Upper lobe of right lung (tissue), 1 donor: ENCODE measurements at regions not wholly inside any gene's neighbourhood (a gene's known extent, or its start where the extent isn't known, plus 50 kb on each side); places are given as distances from the start of the nearest gene placed in this dataset.

ENCODE experiments used
- ATAC-seq: fragments of 200-7000 bp; cut with Tn5 transposase; one replicate; pipeline ENCODE4 v1.9.1; 2020; ENCODE audit warnings: mild to moderate bottlenecking, moderate library complexity
- DNase-seq: peaks from one replicate; pipeline ENCODE4 v3.0.0-alpha.2; 2020
- H3K27ac ChIP-seq: fragments of 200-600 bp; one replicate; pipeline ENCODE4 v1.8.0; 2022
- H3K27me3 ChIP-seq: fragments of 200-600 bp; one replicate; pipeline ENCODE4 v1.8.0; 2022; ENCODE audit warnings: mild to moderate bottlenecking
- H3K36me3 ChIP-seq: fragments of 200-600 bp; one replicate; pipeline ENCODE4 v1.8.0; 2022
- H3K4me1 ChIP-seq: fragments of 200-600 bp; one replicate; pipeline ENCODE4 v1.8.0; 2022
- H3K4me3 ChIP-seq: fragments of 200-600 bp; one replicate; pipeline ENCODE4 v1.8.0; 2022; ENCODE audit warnings: mild to moderate bottlenecking
- H3K9me3 ChIP-seq: fragments of 200-600 bp; one replicate; pipeline ENCODE4 v1.8.0; 2022
- intact Hi-C: fragments of 100-400 bp; cut with DNase I; formaldehyde crosslinking; loops from one replicate; pipeline ENCODE4 v1.11.0; 2022
- TF ChIP-seq, protein P1 (sequence below): fragments of 200-600 bp; IDR thresholded peaks from one replicate; pipeline ENCODE4 v1.8.0; 2022; ENCODE audit warnings: antibody characterized with exemption
- donor health status: DM: no; HTN: yes; CAD: no; lungs with severe emphysema.

DNA sequence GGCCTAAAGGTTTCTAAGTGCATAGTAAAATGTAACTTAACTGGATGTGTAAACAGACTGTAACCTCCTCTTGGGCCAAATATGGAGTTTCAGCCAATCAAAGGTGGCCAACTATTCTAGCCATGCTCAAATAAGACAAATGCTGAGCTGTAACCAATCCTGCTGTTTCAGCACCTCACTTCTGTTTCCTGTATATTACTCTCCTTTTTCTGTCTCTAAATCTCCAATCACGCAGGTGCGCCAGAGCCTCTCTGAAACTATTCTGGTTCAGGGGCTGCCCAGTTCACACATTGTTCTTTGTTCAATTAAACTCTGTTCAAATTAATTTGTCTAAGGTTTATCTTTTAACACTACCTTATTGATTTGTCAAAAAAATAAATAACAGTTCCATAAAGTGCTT is 532.7 kb upstream of the DCC start:
- H3K4me3 ChIP-seq = no peak overlapping the region
- H3K9me3 ChIP-seq = no peaks in the 10 kb centered on the region
- ATAC-seq = no peak

DNA sequence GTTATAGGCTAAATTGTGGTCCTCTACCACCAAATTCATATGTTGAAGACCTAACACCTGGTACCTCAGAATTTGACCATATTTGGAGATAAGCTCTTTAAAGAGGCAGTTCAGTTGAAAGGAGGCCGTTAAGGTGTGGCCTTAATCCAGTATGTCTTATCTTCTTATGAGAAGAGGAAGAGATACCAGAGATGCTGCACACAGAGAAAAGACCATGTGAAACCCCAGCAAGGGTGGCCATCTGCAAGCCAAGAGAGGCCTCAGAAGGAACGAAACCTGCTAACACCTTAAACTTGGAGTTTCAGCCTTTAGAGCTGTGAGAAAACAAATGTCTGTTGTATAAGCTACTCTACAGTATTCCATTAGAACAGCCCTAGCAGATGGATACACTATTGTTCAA is 528.1 kb upstream of the DCC start:
- TF ChIP-seq, protein P1, sequence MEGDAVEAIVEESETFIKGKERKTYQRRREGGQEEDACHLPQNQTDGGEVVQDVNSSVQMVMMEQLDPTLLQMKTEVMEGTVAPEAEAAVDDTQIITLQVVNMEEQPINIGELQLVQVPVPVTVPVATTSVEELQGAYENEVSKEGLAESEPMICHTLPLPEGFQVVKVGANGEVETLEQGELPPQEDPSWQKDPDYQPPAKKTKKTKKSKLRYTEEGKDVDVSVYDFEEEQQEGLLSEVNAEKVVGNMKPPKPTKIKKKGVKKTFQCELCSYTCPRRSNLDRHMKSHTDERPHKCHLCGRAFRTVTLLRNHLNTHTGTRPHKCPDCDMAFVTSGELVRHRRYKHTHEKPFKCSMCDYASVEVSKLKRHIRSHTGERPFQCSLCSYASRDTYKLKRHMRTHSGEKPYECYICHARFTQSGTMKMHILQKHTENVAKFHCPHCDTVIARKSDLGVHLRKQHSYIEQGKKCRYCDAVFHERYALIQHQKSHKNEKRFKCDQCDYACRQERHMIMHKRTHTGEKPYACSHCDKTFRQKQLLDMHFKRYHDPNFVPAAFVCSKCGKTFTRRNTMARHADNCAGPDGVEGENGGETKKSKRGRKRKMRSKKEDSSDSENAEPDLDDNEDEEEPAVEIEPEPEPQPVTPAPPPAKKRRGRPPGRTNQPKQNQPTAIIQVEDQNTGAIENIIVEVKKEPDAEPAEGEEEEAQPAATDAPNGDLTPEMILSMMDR = no peak
- Histone ChIP-seq H3K4me3 (no peak overlapping the region), H3K4me1 (no peaks in the 10 kb centered on the region), H3K9me3 (no peaks in the 10 kb centered on the region), H3K27ac (no peak overlapping the region), H3K36me3 (no peaks in the 10 kb centered on the region), H3K27me3 (no peaks in the 10 kb centered on the region)
- DNase-seq = no peak
- no peak for ATAC-seq
- intact Hi-C loops = no loop called here

More for the DNA sequence above, 532.7 kb upstream of the DCC start:
- Histone ChIP-seq H3K36me3 (no peaks in the 10 kb centered on the region), H3K4me1 (no peaks in the 10 kb centered on the region), H3K27ac (no peak overlapping the region), H3K27me3 (no peaks in the 10 kb centered on the region)
- TF ChIP-seq, protein P1 = no peak
- intact Hi-C loops = no loop called here
- no peak for DNase-seq

DNA sequence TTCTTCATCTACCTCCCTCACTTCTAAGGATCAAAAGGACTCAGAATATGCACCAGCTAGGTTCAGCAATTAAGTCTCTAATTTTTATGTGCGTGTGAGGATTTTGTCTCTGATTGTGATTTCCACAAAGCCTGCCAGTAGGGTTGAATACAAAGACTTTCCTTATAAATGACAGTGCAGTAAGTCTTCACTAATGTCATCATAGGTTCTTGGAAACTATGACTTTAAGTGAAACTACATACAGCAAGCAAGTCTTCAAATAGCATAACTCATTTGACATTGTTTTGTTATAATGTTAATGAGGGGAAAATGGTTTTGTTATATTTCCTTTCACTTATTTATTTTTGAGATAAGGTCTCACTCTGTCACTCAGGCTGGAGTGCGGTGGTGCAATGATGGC is 526.3 kb upstream of the DCC start:
- Histone ChIP-seq H3K27ac (no peak overlapping the region), H3K36me3 (no peaks in the 10 kb centered on the region), H3K9me3 (no peaks in the 10 kb centered on the region), H3K4me1 (no peaks in the 10 kb centered on the region), H3K4me3 (no peak overlapping the region), H3K27me3 (no peaks in the 10 kb centered on the region)
- TF ChIP-seq, protein P1 = no peak
- no peak for DNase-seq
- no peak for ATAC-seq
- intact Hi-C loops = no loop called here

DNA sequence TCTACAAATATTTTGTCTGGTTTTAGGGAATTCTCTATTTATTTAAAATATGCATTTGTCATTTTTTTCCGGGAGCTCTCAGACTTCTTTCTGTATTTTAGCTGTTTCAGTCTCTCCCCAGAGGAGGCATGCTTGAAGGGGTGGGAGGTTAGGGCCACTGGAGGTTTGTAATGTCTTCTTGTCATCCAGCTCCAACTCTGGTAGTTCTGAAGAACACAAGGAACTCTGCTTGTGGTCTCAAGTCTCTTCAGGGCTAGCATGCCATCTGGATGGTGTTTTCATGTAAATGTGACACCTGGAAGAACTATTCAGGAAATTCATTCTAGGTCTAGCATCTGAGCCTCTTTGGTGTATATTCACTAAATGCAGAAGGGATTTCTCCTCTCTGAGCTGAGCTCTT is 518.4 kb upstream of the DCC start:
- TF ChIP-seq, protein P1 = no peak
- ATAC-seq (no peak), DNase-seq (no peak)
- Histone ChIP-seq H3K4me3 (no peak overlapping the region), H3K4me1 (no peaks in the 10 kb centered on the region), H3K9me3 (no peaks in the 10 kb centered on the region), H3K36me3 (no peaks in the 10 kb centered on the region), H3K27ac (no peak overlapping the region), H3K27me3 (no peaks in the 10 kb centered on the region)
- intact Hi-C loops = no loop called here

DNA sequence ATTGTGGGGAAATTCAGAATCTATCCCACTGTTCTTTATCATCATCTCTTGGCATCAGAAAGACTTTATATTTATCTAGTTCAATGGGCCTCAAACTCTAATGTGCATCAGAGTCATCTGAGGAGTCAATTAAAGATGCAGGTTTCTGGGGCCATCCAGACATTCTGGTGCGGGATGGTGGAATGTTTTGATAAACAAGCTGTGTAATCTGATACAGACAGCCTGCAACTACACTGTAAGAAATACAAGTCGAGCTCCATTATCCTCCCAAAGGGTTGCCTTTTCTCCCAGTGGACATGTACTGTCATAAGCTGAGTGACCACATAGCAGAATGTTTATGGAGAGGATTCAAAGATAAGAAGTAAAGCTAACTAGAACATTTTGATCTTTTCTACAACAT is 515.3 kb upstream of the DCC start:
- Histone ChIP-seq H3K4me1 (no peaks in the 10 kb centered on the region), H3K27me3 (no peaks in the 10 kb centered on the region), H3K9me3 (no peaks in the 10 kb centered on the region), H3K4me3 (no peak overlapping the region), H3K36me3 (no peaks in the 10 kb centered on the region), H3K27ac (no peak overlapping the region)
- intact Hi-C loops = no loop called here
- DNase-seq = no peak
- TF ChIP-seq, protein P1 = no peak
- ATAC-seq = no peak

DNA sequence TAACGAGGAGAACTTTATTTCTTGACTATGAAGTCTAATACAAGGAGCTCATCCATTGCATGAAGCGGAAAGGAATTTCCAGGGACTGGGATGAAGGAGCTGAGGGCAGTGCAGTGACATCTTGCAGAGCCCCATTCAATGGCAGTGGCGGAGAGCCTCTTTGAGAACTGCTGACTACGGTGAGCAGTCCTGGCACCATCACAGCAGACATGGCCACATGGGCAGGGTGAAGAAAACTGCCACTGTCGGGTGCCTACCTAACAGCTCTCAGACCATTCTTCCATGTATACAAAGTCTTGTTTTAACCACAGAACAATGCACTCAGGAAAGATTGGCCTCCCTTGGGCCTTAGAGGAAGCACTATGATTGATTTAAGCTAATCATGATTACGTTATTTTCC is 506.1 kb upstream of the DCC start:
- H3K27ac ChIP-seq = no peak overlapping the region
- DNase-seq = no peak
- H3K9me3 ChIP-seq = no peaks in the 10 kb centered on the region
- no peaks in the 10 kb centered on the region for H3K27me3 ChIP-seq
- H3K4me1 ChIP-seq = no peaks in the 10 kb centered on the region
- ATAC-seq = no peak
- intact Hi-C loops = no loop called here
- no peak overlapping the region for H3K4me3 ChIP-seq
- TF ChIP-seq, protein P1 = no peak
- H3K36me3 ChIP-seq = no peaks in the 10 kb centered on the region
